Retinal pigment epithelial cell (primary cell): ENCODE measurements at regions not wholly inside any gene's neighbourhood (a gene's known extent, or its start where the extent isn't known, plus 50 kb on each side); places are given as distances from the start of the nearest gene placed in this dataset.
"Not testable (repeated sequence)": the region's sequence is repeated elsewhere in the genome, so short reads cannot be mapped to it uniquely, and the experiment has no call there.

ENCODE experiments used
- DNase-seq: peaks from one replicate; pipeline ENCODE4 v3.0.0-alpha.2; 2010; ENCODE audit warnings: low read depth
- H3K4me3 ChIP-seq: 2 replicates; pipeline ENCODE4 v1.5.1; 2011; ENCODE audit warnings: mild to moderate bottlenecking, low read length, control low read depth, moderate library complexity

- H3K4me3 ChIP-seq, DNase-seq: not testable (repeated sequence)
These were observed 70.5 kb upstream of the NBPF11 start for GRCh38 chr1:148222399-148223159.

- not testable (repeated sequence) for DNase-seq, H3K4me3 ChIP-seq
These were observed 69.5 kb upstream of the NBPF11 start for GRCh38 chr1:148221593-148221992.

DNA sequence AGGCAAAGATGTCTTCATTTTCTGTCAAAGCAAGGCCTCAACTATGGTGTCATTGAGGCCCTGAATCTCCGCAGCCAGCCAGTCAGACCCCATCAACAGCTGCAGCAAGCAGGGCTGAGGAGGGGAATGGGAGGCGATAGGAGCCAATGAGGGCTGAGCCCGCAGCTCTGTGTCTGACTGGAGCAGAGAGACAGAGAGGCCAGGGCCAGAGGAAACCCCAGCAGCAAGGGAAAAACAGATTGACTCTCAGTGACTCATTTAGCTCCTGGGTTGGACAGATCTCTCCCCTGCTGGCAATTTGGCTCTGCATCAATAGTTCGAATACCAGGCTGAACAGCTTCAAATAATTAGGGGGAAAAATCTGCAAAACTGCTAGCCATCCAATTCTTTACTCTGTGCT lies 67.1 kb upstream of the NBPF11 start:
- not testable (repeated sequence) for DNase-seq, H3K4me3 ChIP-seq

DNA sequence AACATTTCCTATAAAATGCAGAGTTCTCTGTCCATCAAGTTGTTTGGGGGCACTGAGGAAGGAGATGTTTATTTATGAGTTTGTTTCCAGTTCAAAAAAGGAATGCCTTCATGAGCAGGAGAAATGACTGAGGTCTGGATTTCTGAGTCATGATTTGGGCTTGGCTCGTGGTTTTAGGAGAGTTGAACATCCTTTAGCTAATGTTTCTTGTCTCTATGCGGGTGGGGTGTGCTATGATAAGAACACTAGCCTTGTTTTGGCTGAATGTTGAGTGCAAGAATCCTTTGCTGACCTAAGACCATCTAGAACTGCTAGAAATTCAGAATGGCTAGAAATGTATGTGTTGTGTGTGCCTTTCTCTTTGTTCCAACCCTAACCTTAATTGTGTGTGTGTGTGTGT lies 59.1 kb upstream of the NBPF11 start:
- not testable (repeated sequence) for DNase-seq, H3K4me3 ChIP-seq

GRCh38 chr1:148210624-148211023 lies 58.5 kb upstream of the NBPF11 start:
- DNase-seq, H3K4me3 ChIP-seq: not testable (repeated sequence)

- DNase-seq, H3K4me3 ChIP-seq: not testable (repeated sequence)
These were observed 58.1 kb upstream of the NBPF11 start for GRCh38 chr1:148210166-148210565.

- not testable (repeated sequence) for DNase-seq, H3K4me3 ChIP-seq
These were observed 49.9 kb upstream of the NBPF11 start for GRCh38 chr1:148202013-148202412.
